ENCODE measurements at regions not wholly inside any gene's neighbourhood (a gene's known extent, or its start where the extent isn't known, plus 50 kb on each side); places are given as distances from the start of the nearest gene placed in this dataset.

GRCh38 chr7:23972057-23972456 is 262.0 kb downstream of the STK31 start:
- no peak for DNase-seq
- intact Hi-C loops (cut with micrococcal nuclease), result no loop called here
- Mint-ChIP-seq H3K4me1 (no peaks in the 10 kb centered on the region), H3K36me3 (no peaks in the 10 kb centered on the region), H3K4me3 (no peak overlapping the region), H3K27ac (no peak overlapping the region), H3K9me3 (peaks cover 0 to 7% (median 0%) of the 10 kb centered on the region in 8 donors), H3K27me3 (peaks cover 2 to 6% of the 10 kb centered on the region in 2 donors)
- H3K4me3 ChIP-seq (ENCODE audit: low read length in 2 of 2), result no peak overlapping the region
- H3K27ac ChIP-seq (ENCODE audit: low read depth, low read length), result no peak overlapping the region
- ChIA-PET CTCF (ENCODE audit: partially characterized antibody) (interaction anchor here (0.6 kb wide), 1 partner anchor 36 kb away, joined by 4 read pairs; no protein-coding TSS in a partner anchor), POLR2A (ENCODE audit: partially characterized antibody) (no interaction called here)
- no peaks in the 10 kb centered on the region for H3K27me3 ChIP-seq (ENCODE audit: insufficient read depth, low read length)
- no peaks in the 10 kb centered on the region for H3K9me3 ChIP-seq (ENCODE audit: control insufficient read depth in 1 of 2, low read length in 2 of 2)
- H3K36me3 ChIP-seq (ENCODE audit: insufficient read depth, low read length), result no peaks in the 10 kb centered on the region
- no peaks in the 10 kb centered on the region for H3K4me1 ChIP-seq (ENCODE audit: insufficient read depth, low read length)

- no peak for DNase-seq
- ChIA-PET POLR2A (ENCODE audit: partially characterized antibody) (no interaction called here), CTCF (ENCODE audit: partially characterized antibody) (no interaction called here)
- Histone ChIP-seq H3K36me3 (ENCODE audit: insufficient read depth, low read length) (no peaks in the 10 kb centered on the region), H3K4me1 (ENCODE audit: insufficient read depth, low read length) (no peaks in the 10 kb centered on the region), H3K27me3 (ENCODE audit: insufficient read depth, low read length) (no peaks in the 10 kb centered on the region), H3K4me3 (ENCODE audit: low read length in 2 of 2) (no peak overlapping the region), H3K27ac (ENCODE audit: low read depth, low read length) (no peak overlapping the region), H3K9me3 (ENCODE audit: control insufficient read depth in 1 of 2, low read length in 2 of 2) (no peaks in the 10 kb centered on the region)
- Mint-ChIP-seq H3K36me3 (no peaks in the 10 kb centered on the region), H3K9me3 (peaks cover 0 to 7% (median 0%) of the 10 kb centered on the region in 8 donors), H3K4me1 (no peaks in the 10 kb centered on the region), H3K4me3 (no peak overlapping the region), H3K27me3 (peaks cover 0 to 4% of the 10 kb centered on the region in 2 donors), H3K27ac (no peak overlapping the region)
- intact Hi-C loops (cut with micrococcal nuclease), result no loop called here
These were observed 263.2 kb downstream of the STK31 start for GRCh38 chr7:23973264-23973663.

- ChIA-PET POLR2A (ENCODE audit: partially characterized antibody) (no interaction called here), CTCF (ENCODE audit: partially characterized antibody) (no interaction called here)
- no peak for DNase-seq
- Histone ChIP-seq H3K4me3 (ENCODE audit: low read length in 2 of 2) (no peak overlapping the region), H3K27ac (ENCODE audit: low read depth, low read length) (no peak overlapping the region), H3K4me1 (ENCODE audit: insufficient read depth, low read length) (no peaks in the 10 kb centered on the region), H3K27me3 (ENCODE audit: insufficient read depth, low read length) (no peaks in the 10 kb centered on the region), H3K36me3 (ENCODE audit: insufficient read depth, low read length) (no peaks in the 10 kb centered on the region), H3K9me3 (ENCODE audit: control insufficient read depth in 1 of 2, low read length in 2 of 2) (peaks cover 0 to 6% of the 10 kb centered on the region in 2 donors)
- Mint-ChIP-seq H3K36me3 (peaks cover 0 to 2% of the 10 kb centered on the region in 2 donors), H3K27me3 (peaks cover 6 to 13% of the 10 kb centered on the region in 2 donors), H3K4me3 (no peak overlapping the region), H3K4me1 (no peaks in the 10 kb centered on the region), H3K27ac (no peak overlapping the region), H3K9me3 (peaks cover 0 to 30% (median 12%) of the 10 kb centered on the region in 8 donors)
- intact Hi-C loops (cut with micrococcal nuclease), result no loop called here
These were observed 270.1 kb downstream of the STK31 start for GRCh38 chr7:23980081-23980480.

- no peak for DNase-seq
- Histone ChIP-seq H3K9me3 (ENCODE audit: control insufficient read depth in 1 of 2, low read length in 2 of 2) (peaks cover 0 to 6% of the 10 kb centered on the region in 2 donors), H3K4me3 (ENCODE audit: low read length in 2 of 2) (no peak overlapping the region), H3K36me3 (ENCODE audit: insufficient read depth, low read length) (no peaks in the 10 kb centered on the region), H3K27me3 (ENCODE audit: insufficient read depth, low read length) (no peaks in the 10 kb centered on the region), H3K4me1 (ENCODE audit: insufficient read depth, low read length) (no peaks in the 10 kb centered on the region), H3K27ac (ENCODE audit: low read depth, low read length) (no peak overlapping the region)
- ChIA-PET CTCF (ENCODE audit: partially characterized antibody) (no interaction called here), POLR2A (ENCODE audit: partially characterized antibody) (no interaction called here)
- peaks cover 6 to 13% of the 10 kb centered on the region in 2 donors for H3K27me3 Mint-ChIP-seq
- H3K36me3 Mint-ChIP-seq, result peaks cover 0 to 2% of the 10 kb centered on the region in 2 donors
- intact Hi-C loops (cut with micrococcal nuclease), result no loop called here
- no peaks in the 10 kb centered on the region for H3K4me1 Mint-ChIP-seq
- no peak overlapping the region for H3K27ac Mint-ChIP-seq
- H3K4me3 Mint-ChIP-seq, result no peak overlapping the region
- peaks cover 0 to 30% (median 13%) of the 10 kb centered on the region in 8 donors for H3K9me3 Mint-ChIP-seq
These were observed 271.3 kb downstream of the STK31 start for GRCh38 chr7:23981314-23981713.

- Histone ChIP-seq H3K27me3 (ENCODE audit: insufficient read depth, low read length) (no peaks in the 10 kb centered on the region), H3K36me3 (ENCODE audit: insufficient read depth, low read length) (no peaks in the 10 kb centered on the region), H3K9me3 (ENCODE audit: control insufficient read depth in 1 of 2, low read length in 2 of 2) (peaks cover 0 to 6% of the 10 kb centered on the region in 2 donors), H3K4me1 (ENCODE audit: insufficient read depth, low read length) (no peaks in the 10 kb centered on the region), H3K27ac (ENCODE audit: low read depth, low read length) (no peak overlapping the region), H3K4me3 (ENCODE audit: low read length in 2 of 2) (no peak overlapping the region)
- intact Hi-C loops (cut with micrococcal nuclease), result no loop called here
- peaks cover 0 to 2% of the 10 kb centered on the region in 2 donors for H3K36me3 Mint-ChIP-seq
- H3K4me1 Mint-ChIP-seq, result no peaks in the 10 kb centered on the region
- no peak overlapping the region for H3K27ac Mint-ChIP-seq
- no peak overlapping the region for H3K4me3 Mint-ChIP-seq
- DNase-seq, result no peak
- H3K27me3 Mint-ChIP-seq, result peaks cover 6 to 11% of the 10 kb centered on the region in 2 donors
- CTCF ChIA-PET (ENCODE audit: partially characterized antibody), result no interaction called here
- POLR2A ChIA-PET (ENCODE audit: partially characterized antibody), result no interaction called here
- H3K9me3 Mint-ChIP-seq, result peaks cover 0 to 30% (median 13%) of the 10 kb centered on the region in 8 donors
These were observed 271.7 kb downstream of the STK31 start for GRCh38 chr7:23981758-23982157.

GRCh38 chr7:24005517-24005916 is 278.5 kb upstream of the NPY start:
- H3K27ac ChIP-seq (ENCODE audit: low read depth, low read length), result no peak overlapping the region
- H3K4me1 ChIP-seq (ENCODE audit: insufficient read depth, low read length), result no peaks in the 10 kb centered on the region
- H3K4me1 Mint-ChIP-seq, result no peaks in the 10 kb centered on the region
- no peaks in the 10 kb centered on the region for H3K36me3 Mint-ChIP-seq
- H3K36me3 ChIP-seq (ENCODE audit: insufficient read depth, low read length), result no peaks in the 10 kb centered on the region
- DNase-seq, result no peak
- H3K27ac Mint-ChIP-seq, result no peak overlapping the region
- ChIA-PET POLR2A (ENCODE audit: partially characterized antibody) (no interaction called here), CTCF (ENCODE audit: partially characterized antibody) (no interaction called here)
- H3K4me3 Mint-ChIP-seq, result no peak overlapping the region
- intact Hi-C loops (cut with micrococcal nuclease), result no loop called here
- H3K4me3 ChIP-seq (ENCODE audit: low read length in 2 of 2), result no peak overlapping the region
- H3K9me3 Mint-ChIP-seq, result peaks cover 3 to 21% (median 7%) of the 10 kb centered on the region in 8 donors
- H3K27me3 ChIP-seq (ENCODE audit: insufficient read depth, low read length), result no peaks in the 10 kb centered on the region
- no peaks in the 10 kb centered on the region for H3K9me3 ChIP-seq (ENCODE audit: control insufficient read depth in 1 of 2, low read length in 2 of 2)
- peaks cover 3 to 10% of the 10 kb centered on the region in 2 donors for H3K27me3 Mint-ChIP-seq

- Histone ChIP-seq H3K4me3 (ENCODE audit: low read length in 2 of 2) (no peak overlapping the region), H3K27me3 (ENCODE audit: insufficient read depth, low read length) (no peaks in the 10 kb centered on the region), H3K4me1 (ENCODE audit: insufficient read depth, low read length) (no peaks in the 10 kb centered on the region), H3K27ac (ENCODE audit: low read depth, low read length) (no peak overlapping the region), H3K36me3 (ENCODE audit: insufficient read depth, low read length) (no peaks in the 10 kb centered on the region), H3K9me3 (ENCODE audit: control insufficient read depth in 1 of 2, low read length in 2 of 2) (no peaks in the 10 kb centered on the region)
- Mint-ChIP-seq H3K36me3 (no peaks in the 10 kb centered on the region), H3K27me3 (peaks cover 10 to 19% of the 10 kb centered on the region in 2 donors), H3K27ac (peak overlapping the region in 1 of 7 donors; percentile 31), H3K4me1 (no peaks in the 10 kb centered on the region), H3K9me3 (peaks cover 3 to 32% (median 16%) of the 10 kb centered on the region in 8 donors), H3K4me3 (peak overlapping the region in 1 of 8 donors; percentile 57)
- DNase-seq, result no peak
- ChIA-PET CTCF (ENCODE audit: partially characterized antibody) (no interaction called here), POLR2A (ENCODE audit: partially characterized antibody) (no interaction called here)
- intact Hi-C loops (cut with micrococcal nuclease), result no loop called here
These were observed 273.5 kb upstream of the NPY start for GRCh38 chr7:24010495-24010894.

- H3K4me3 ChIP-seq (ENCODE audit: low read length in 2 of 2), result no peak overlapping the region
- H3K36me3 ChIP-seq (ENCODE audit: insufficient read depth, low read length), result no peaks in the 10 kb centered on the region
- CTCF ChIA-PET (ENCODE audit: partially characterized antibody), result no interaction called here
- no peaks in the 10 kb centered on the region for H3K9me3 ChIP-seq (ENCODE audit: control insufficient read depth in 1 of 2, low read length in 2 of 2)
- no peak for DNase-seq
- Mint-ChIP-seq H3K9me3 (peaks cover 0 to 8% (median 0%) of the 10 kb centered on the region in 8 donors), H3K4me1 (no peaks in the 10 kb centered on the region), H3K36me3 (no peaks in the 10 kb centered on the region), H3K27me3 (peaks cover 0 to 4% of the 10 kb centered on the region in 2 donors), H3K4me3 (no peak overlapping the region), H3K27ac (no peak overlapping the region)
- POLR2A ChIA-PET (ENCODE audit: partially characterized antibody), result no interaction called here
- H3K27me3 ChIP-seq (ENCODE audit: insufficient read depth, low read length), result no peaks in the 10 kb centered on the region
- no peak overlapping the region for H3K27ac ChIP-seq (ENCODE audit: low read depth, low read length)
- intact Hi-C loops (cut with micrococcal nuclease), result no loop called here
- no peaks in the 10 kb centered on the region for H3K4me1 ChIP-seq (ENCODE audit: insufficient read depth, low read length)
These were observed 266.5 kb upstream of the NPY start for GRCh38 chr7:24017519-24017918.

Data from CD4-positive, alpha-beta memory T cell (primary cell).